ENCODE measurements at regions not wholly inside any gene's neighbourhood (a gene's known extent, or its start where the extent isn't known, plus 50 kb on each side); places are given as distances from the start of the nearest gene placed in this dataset.

DNA sequence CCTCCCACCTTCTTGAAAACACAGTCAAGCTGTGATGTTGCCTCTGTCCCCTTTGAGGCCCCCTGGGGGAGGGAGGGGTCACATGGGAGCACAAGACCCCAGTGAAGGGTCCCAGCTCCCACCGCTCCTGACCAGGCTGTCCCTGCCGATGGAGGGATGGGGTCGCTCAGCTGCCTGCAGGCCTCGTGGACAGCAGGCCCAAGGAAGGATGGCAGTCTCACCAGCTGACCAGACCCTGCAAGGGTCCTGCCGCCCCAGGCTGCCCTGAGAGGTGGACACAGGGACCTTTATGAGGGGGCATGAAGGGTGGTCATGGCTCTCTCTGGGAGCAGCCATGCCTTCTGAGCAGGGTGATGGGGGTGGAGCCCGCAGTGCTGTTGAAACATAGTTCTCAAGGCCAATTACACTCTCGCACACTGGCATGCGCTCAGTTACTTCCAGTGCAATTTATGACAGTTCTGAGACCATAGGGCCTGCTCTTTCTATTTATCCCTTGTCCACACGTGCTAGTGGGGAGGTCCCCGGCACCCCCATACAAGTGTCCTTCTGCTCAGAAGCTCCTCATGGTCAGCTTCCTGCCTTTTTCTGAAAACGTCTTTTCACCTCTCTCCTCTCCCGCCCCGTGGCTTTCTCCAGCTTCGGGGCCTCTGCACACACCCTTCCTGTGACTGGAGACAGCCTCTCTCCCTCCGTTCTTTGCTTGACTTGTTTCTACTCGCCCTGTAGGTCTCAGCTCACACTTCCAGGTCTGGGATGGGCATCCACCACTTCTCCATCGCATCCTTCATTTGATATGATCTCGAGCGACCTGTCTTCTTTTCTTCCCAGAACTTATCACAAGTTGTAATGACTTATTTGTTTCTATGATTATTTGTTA, 313.1 kb downstream of the ADGRD1 start (continued):
- TF ChIP-seq ASH2L (IDR thresholded peaks at IDR 0.05; ENCODE audit: low read length) (no peak), SP4 (IDR thresholded peaks at IDR 0.05; ENCODE audit: low read length) (no peak), RFX5 (IDR thresholded peaks at IDR 0.05; ENCODE audit: borderline replicate concordance, low read depth, low read length) (no peak), BRCA1 (IDR thresholded peaks at IDR 0.05; ENCODE audit: low read depth, low read length) (no peak)
- TF ChIP-seq, protein P1, sequence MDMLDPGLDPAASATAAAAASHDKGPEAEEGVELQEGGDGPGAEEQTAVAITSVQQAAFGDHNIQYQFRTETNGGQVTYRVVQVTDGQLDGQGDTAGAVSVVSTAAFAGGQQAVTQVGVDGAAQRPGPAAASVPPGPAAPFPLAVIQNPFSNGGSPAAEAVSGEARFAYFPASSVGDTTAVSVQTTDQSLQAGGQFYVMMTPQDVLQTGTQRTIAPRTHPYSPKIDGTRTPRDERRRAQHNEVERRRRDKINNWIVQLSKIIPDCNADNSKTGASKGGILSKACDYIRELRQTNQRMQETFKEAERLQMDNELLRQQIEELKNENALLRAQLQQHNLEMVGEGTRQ (IDR thresholded peaks at IDR 0.05; ENCODE audit: low read length): no peak
- TF ChIP-seq, protein P2, sequence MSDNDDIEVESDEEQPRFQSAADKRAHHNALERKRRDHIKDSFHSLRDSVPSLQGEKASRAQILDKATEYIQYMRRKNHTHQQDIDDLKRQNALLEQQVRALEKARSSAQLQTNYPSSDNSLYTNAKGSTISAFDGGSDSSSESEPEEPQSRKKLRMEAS (IDR thresholded peaks at IDR 0.05): no peak

Data from H1 (cell line).